HG03039 (cell line): ENCODE measurements at regions not wholly inside any gene's neighbourhood (a gene's known extent, or its start where the extent isn't known, plus 50 kb on each side); places are given as distances from the start of the nearest gene placed in this dataset.
"Not testable (repeated sequence)": the region's sequence is repeated elsewhere in the genome, so short reads cannot be mapped to it uniquely, and the experiment has no call there.

Source experiments
- ATAC-seq: cut with Tn5 transposase; IDR thresholded peaks from one replicate; pipeline ENCODE4 v1.9.1; 2021; ENCODE audit warnings: mild to moderate bottlenecking, moderate library complexity; ENCODE audit not compliant: unreplicated experiment

DNA sequence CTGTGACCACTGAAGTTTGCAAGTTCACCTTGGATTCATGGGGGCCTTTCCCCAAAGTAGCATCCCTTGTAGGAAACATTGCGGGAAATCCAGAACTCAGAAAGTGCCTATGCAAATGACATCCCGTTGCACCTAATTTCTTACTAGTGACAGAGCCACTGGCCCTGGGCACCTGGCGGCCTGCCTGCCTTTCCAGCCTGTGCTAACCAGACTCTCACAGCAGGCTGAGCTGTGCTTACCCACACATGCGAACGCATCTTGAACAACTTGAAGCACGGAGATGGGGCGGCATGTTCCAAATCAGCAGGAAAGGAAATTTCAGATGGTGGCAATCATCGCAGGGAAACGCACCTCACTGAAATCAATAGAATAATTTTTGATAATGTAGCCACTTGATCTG, 405.8 kb downstream of the TMEM182 start:
- no peak for ATAC-seq

DNA sequence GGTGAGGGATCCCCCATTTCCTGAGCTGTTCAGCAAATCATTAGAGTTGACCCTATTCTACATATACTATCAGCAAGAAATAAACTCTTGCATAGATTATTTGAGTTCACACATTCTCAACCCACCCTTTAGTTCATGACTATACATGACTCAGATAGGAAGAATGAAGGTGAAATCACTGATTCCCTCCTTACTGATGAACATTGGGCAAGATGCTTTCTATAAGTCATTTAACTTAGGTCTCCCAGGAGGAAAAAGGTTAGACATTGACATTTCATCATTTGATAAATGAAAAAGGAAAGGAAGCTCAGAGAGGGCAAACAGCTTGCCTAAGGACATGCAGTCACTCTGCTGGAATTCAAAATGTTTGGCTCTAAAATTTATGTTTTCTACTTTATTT, 408.0 kb downstream of the TMEM182 start:
- no peak for ATAC-seq

DNA sequence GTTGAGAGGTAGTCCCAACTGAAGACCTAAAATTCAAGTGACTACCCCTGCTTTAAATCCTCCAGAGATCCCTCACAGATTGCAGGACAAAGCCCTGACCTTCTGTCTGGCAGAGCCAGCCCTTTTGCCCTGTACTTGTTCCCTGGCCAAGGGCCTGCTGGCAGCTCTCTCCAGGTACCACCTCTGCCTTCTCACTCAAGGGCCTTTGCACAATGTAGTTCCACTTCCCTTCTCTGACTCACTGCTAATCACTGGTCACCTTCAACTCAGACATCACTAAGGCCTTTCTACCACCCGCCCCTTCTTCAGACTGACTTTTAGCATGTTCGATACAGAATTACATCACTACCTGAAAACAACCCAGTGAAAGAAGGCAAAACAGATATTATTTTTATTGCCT, 411.0 kb downstream of the TMEM182 start:
- ATAC-seq = no peak

DNA sequence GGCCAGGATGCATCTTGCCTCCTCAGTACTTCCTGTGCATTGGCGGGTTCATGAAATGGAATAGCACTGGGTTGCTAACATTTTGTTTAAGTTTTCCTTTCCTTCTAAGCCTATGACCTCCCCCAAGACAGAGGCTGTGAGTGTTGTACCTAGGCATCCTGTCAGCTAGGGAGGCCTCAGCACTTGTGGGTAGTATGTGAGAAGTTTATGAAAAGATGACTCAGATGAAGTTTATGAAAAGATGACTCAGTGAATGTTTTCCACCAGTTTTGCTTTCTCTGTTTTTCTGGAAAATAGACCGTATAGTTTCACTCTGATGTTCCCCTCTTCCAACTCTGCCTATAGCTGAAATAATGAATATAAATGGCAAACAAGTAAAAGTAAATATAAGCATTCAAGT, 412.9 kb downstream of the TMEM182 start:
- no peak for ATAC-seq

DNA sequence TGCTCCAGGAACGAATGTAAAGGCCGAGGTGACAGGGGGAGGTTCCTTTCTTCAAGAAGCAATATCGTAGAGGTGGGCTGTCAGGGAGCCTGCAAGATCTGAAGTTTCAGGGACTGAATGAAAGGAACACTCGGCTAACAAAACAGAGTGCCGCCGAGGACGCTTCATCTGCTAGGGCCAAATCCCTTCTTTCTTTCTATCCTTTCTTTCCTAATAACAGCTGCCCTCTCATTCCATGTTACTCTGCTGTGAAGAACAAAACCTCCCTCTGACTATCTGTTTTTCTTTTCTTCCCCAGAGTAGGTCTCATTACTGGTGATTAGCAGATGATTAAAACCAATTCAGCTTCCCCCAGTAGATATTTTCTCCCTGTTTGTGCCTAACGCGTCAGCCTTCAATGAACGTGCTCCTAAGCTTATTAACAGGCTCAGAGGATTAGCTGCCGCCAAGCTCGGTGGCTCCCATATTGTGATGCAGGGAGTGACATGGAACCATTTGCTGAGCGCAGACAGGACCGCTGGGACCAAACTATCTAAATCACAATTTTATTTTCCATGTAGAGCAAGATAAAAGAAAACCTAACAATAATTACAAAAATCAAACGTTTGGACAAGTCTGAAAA, 414.6 kb downstream of the TMEM182 start:
- no peak for ATAC-seq

DNA sequence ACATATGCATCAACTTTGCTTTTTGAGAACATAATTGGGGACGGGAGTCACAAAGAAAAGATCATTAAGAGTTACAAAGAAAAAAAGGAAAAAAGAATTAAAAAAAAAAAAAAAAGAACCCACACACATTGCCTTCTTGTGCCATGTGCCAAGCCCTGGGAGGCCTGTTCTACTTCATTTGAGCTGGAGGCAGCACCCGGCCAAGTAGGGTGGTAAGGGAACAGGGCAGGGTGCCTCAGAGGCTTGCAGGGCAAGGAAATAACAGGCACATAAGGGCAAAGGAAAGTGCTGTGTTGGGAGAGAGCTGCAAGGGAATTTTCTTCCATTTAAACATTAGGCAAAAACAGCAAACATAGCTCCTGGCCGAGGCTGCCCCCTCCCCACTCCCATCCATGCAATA, 418.0 kb downstream of the TMEM182 start:
- ATAC-seq = no peak

DNA sequence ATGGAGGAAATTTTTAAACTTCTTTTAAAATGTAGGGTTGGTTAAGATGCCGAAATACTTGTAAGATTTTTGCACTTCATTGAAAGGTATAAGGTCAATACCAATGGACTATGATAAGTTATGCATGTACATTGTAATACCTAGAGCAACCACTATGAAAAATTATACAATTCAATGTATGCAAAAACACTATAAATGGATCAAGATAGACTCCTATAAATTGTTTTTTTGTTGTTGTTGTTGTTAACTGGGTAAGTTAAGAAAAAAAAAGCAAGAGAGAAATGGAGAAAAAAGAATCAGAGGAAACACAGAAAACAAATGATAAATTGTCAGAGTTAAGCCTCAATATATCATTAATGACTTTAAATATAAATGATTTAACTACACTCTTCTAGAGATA, 421.2 kb downstream of the TMEM182 start:
- no peak for ATAC-seq

DNA sequence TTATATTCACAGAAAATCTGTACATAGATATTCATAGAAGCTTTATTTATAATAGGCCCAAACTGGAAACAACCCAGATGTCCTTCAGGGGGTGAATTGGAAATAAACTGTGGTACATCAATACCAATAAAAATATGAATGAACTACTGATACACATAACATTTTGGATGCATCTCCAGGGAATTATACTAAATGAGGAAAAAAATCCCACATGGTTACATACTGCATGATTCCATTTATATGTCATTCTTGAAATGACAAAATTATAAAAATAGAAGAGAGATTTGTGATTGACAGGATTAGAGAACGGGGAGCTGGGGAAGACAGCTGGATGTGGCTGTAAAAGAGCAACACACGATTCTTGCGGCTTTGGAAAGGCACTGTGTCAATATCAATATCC, 435.0 kb downstream of the TMEM182 start:
- no peak for ATAC-seq

DNA sequence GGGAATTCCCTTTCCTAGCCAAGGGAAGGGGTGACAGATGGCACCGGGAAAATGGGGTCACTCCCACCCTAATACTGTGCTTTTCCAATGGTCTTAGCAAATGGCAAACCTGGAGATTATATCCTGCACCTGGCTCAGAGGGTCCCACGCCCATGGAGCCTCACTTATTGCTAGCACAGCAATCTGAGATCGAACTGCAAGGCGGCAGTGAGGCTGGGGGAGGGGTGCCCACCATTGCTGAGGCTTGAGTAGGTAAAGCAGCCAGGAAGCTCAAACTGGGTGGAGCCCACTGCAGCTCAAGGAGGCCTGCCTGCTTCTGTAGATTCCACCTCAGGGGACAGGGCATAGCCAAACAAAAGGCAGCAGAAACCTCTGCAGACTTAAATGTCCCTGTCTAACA, 438.9 kb downstream of the TMEM182 start:
- not testable (repeated sequence) for ATAC-seq

DNA sequence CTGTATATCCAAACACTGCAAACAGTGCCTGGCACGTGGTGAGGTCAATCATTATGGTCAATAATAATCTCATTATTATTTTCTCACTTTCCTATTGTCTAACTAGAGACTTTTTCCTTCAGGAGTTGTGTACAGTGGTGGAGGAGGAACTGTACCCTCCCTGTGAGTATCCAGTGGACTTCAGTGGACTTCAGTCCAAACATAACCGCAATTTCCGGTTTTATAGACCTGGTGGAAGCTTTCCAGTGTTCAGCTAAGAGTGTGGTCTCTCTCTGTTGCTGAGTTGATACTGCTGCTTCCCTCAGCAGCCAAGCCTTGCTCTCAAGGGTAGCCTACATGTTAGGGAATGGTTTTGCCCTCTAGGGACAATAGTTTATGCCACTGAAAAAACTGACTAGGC, 447.1 kb downstream of the TMEM182 start:
- no peak for ATAC-seq

DNA sequence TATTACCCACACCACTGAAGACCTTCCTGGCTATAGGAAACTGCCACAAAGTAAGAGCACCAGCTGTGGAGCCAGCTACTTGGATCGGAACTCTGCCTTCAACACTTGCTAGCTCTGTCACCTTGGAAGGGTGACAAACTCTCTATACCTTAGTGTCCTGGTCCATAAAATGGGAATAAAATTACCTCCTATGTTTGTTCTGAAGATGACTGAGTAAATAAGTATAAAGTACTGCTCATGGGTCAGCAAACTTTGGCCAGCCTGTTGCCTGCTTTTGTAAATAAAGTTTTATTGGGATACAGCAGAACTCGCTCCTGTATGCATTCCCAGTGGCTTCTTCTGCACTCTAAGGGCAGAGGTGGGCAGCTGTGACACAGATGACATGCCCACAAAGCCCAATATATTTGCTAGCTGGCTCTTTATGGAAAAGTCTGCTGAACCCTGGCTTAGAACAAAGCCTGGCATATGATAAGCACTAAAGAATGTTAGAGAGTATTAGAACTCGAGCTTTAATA, 451.3 kb downstream of the TMEM182 start:
- ATAC-seq = no peak

DNA sequence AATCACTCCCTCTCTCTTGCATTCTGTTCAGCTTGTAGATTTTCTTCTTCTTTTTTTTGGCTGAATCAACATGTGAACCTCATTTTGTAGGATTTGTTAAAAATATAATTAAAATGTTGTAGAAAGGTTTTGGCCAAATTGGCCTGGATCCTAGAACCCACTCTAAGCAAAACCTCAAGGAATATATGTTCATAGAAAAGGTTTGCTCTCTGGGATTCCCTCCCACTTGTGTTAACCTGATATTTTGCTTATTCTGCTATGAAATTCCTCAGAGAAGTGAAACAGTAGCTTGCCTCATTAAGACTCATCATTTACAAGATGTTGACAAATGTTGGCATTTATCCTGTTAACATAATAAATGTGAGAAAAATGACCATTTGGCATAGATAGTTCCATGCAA, 456.7 kb downstream of the TMEM182 start:
- ATAC-seq = no peak

DNA sequence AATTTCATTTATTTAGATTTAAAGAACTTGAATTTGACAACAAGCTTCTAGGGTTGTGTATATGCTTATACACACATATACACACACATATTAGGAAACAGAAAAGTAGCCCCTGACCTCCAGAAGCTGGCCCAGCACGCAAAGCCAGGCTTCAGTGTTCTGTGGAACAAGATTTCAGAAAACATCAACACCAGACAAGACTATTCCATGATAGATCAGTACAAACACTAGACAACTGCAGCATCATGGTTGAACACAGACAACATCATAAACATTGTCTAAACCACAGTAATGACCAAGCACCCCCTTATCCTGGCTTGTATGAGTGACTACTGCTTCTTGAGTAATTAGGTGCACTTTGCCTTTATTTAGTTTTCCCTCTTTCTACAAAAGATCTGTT, 457.6 kb downstream of the TMEM182 start:
- ATAC-seq = no peak

DNA sequence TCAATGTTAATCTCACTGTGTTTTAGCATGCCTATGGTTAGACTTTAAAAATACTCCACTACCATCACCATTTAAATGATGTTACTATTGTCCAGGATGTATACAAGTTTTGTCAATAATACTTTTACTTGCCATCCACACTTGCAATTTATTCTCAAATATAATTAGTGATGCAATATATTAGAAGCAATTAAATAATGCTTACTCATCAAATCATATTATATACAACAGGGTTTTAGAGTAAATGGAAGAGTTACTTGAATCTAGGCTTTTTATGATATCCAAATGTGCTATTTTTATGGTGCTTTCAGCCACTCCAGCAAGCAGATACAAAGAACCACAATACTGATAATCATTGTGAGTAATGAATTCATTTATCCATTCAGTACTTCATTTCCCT, 461.1 kb downstream of the TMEM182 start:
- no peak for ATAC-seq

DNA sequence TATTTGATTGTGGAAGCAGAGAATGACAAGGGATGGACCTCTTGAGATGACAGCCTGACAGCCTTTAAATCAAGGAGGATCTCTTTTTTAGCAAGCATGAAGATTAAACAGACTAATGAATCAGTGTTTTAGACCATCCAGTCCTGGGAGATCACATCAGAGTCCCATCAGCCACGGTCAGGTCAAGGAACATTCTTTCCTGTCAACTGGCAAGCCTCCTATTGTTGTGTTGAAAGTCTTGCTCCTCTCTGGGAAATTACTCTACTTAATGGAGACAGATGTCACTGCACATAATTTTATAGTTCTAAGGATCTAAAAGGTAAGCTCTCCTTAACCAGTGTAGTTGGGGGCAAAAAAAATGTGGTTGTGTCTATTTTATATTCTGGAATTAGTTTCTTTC, 469.0 kb downstream of the TMEM182 start:
- ATAC-seq = no peak

DNA sequence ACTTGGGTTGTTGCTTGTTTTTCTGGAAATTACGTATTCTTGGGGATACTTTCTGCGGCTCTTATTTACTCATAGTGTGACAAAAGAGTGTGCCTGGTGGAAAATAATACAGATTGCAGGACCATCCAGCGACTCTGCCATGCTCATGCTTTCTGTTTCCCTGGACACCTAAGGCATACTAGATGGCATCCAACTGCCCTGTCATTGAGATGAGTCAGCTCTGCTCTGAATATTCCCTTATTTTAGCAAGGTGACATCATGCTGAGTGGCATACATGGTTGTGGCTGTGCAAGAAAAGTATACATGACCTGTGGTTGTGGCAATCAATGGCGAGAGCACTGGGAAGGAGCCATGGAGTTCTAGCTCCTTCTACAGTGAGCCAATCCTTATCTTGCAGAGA, 471.0 kb downstream of the TMEM182 start:
- no peak for ATAC-seq

DNA sequence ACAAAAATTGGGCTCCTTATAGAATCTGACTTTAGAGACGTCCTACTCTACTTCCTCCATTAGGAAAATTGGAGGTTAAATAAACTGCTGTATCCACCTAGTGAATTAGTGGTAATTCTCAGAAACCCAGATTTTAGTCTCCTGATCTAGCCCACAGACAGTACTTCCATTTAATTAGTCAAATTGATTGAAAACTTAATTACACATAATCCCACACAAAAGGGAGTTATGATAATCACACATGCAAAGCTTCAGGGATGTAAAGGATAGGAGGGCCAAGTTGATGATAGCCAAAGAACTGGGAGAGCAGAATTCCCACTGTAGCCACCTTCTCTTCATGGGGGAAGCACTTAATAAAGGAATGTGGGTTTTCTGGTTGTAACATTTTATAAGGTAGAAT, 471.9 kb downstream of the TMEM182 start:
- no peak for ATAC-seq

DNA sequence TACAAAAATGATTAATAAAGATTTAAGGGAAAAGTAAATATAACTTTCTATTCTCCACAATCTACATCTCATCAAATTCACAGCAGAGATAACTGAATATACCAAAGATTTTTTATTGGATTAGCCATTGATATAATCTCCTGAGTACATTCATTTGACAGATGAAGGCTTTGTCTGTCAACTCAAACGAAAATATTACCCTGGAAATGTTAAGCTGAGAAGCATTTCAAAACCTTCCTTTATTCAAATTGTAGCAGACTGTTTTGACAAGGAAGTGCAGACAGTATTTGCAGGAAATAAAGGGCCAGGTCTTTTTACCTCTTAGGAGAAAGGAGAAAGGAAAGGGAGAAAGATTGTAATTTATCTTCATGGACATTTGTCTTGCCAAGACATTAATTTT, 473.5 kb downstream of the TMEM182 start:
- ATAC-seq = no peak

DNA sequence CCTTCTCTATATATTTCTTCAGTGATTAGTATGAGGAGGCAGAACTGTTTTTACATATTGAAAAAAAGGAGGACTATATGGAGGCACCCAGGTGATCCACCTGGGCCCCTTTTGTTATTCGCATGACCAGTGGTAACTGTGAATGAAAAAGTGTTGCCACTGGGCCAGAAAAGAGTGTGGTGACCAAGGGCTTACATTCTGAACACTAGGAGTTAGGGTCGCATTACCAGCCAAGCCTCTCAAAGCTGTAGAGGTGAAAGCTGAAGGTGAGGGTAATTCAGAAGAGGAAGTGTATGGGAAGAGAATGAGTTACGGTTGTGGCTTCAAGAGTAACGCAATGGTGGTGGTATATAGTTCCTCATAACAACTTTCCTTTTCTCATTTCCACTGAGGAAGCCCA, 487.6 kb downstream of the TMEM182 start:
- no peak for ATAC-seq

DNA sequence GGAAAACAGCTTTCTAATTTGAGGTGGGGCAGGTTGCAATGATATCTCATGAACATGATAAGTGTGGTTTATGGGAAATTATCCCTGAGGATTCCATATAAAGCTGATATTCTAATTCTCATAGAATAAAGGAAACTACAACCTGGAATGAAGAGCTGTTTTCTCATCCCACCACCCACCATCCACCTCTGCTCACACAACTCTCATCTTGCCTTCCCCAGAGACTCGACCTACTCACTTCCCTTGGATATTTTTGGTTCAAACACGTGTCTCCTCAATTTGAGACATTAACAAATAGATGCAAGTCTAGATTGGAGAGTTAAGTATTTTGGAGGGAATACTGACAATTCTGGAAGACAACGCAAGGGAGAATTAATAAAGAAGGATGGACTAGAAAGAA, 490.9 kb downstream of the TMEM182 start:
- ATAC-seq = no peak

DNA sequence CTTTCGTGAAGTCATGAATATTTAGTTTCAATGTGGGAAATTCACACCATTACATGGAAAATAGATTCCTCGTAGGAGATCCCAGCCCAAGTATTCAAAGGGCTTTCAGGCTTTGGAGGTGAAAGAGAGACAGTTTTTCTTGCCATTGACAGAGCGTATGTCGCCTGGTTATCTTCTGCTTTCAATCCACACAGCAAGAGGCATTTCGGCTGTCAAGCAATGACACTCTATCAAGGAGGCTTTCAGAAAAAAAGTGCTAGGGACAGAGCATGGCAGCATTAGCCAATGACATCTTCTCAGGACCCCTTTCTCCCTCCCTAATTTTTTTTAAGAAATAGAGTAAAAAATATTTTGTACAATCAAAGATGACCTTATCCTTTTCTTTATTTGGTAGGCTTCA, 492.8 kb downstream of the TMEM182 start:
- ATAC-seq = no peak

DNA sequence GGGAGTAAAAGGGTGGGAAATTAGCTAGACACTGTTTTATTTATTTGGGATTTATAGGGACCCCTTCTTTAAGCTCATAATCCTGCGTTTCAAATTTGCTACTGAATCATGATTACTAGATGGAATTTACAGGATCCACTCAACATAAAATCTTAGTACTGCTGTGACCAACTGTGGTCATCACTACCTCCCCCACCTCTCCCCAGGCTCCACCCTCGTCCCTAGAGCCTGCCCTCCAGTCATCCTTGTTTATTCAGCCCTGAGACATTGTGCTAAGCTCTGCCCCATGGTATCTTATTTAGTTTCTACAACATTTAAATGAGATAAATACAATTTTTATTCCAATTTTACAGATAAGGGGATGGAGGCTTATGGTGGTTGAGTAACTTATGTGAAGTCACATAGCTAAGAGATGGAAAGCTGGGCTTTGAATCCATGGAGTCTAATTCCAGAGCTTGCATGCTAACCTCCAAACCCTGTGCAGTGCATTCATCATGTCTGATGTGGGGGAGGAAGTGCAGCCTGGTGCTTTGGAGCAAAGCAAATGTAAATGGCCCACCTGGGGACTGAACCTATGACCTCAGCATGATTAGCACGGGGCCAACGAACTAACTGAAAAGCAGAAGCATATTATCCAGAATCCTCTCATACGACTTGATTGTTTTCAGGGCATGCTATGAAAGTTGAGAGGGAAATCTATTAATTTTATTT, 502.4 kb downstream of the TMEM182 start:
- no peak for ATAC-seq

DNA sequence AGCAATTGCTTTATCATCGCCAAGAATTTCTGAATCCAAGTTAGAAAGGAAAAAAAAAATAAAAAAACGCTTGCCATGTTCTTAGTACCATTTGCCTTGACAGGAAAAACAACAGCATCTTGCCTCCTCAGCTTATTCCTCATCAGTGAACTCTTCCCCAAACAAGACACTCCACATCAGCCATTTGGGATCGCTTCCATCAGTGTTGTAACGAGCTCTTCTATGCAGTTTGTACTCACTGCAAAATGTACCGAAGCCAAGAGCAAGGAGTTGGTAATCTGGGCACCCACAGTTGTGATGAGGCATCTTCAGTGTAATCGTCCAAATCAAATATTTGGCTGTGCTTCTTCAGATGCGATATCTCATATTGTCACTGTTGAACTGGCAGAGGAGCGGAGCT, 503.7 kb downstream of the TMEM182 start:
- ATAC-seq = no peak
